Activated CD4-positive, alpha-beta T cell treated with anti-CD3 and anti-CD28 coated beads, Interleukin-10, Interleukin-2, amounts not matched to agents 100 ng/mL and 50 ng/mL, durations not matched to agents 16 hours and 8 hours (primary cell): ENCODE measurements at regions not wholly inside any gene's neighbourhood (a gene's known extent, or its start where the extent isn't known, plus 50 kb on each side); places are given as distances from the start of the nearest gene placed in this dataset.

ENCODE experiments used
- DNase-seq: peaks from one replicate; pipeline ENCODE4 v3.0.0-alpha.2; 2020

- DNase-seq: no peak
Measured at GRCh38 chr12:65602253-65602609, 222.1 kb upstream of the HMGA2 start.

GRCh38 chr12:65602610-65603295 lies 221.5 kb upstream of the HMGA2 start:
- DNase-seq: peak; percentile 65

- DNase-seq: peak; percentile 24
Measured at GRCh38 chr12:65603438-65604351, 220.6 kb upstream of the HMGA2 start.

GRCh38 chr12:65605019-65605418 lies 219.3 kb upstream of the HMGA2 start:
- peak; percentile 18 for DNase-seq

- no peak for DNase-seq
Measured at GRCh38 chr12:65606008-65606766, 218.1 kb upstream of the HMGA2 start.

- DNase-seq: no peak
Measured at GRCh38 chr12:65607401-65607841, 216.9 kb upstream of the HMGA2 start.

GRCh38 chr12:65608319-65608916 lies 215.9 kb upstream of the HMGA2 start:
- no peak for DNase-seq

- no peak for DNase-seq
Measured at GRCh38 chr12:65609359-65609771, 214.9 kb upstream of the HMGA2 start.

GRCh38 chr12:65611396-65611795 lies 212.9 kb upstream of the HMGA2 start:
- no peak for DNase-seq

GRCh38 chr12:65612440-65612839 lies 211.8 kb upstream of the HMGA2 start:
- DNase-seq: no peak

GRCh38 chr12:65613692-65614091 lies 210.6 kb upstream of the HMGA2 start:
- DNase-seq: no peak

- DNase-seq: no peak
Measured at GRCh38 chr12:65614259-65614889, 209.9 kb upstream of the HMGA2 start.

- no peak for DNase-seq
Measured at GRCh38 chr12:65615118-65615517, 209.2 kb upstream of the HMGA2 start.

GRCh38 chr12:65616022-65616421 lies 208.3 kb upstream of the HMGA2 start:
- no peak for DNase-seq

- no peak for DNase-seq
Measured at GRCh38 chr12:65618588-65618987, 205.7 kb upstream of the HMGA2 start.

- DNase-seq: peak; percentile 8
Measured at GRCh38 chr12:65619018-65619417, 205.3 kb upstream of the HMGA2 start.

- no peak for DNase-seq
Measured at GRCh38 chr12:65620046-65620445, 204.2 kb upstream of the HMGA2 start.

GRCh38 chr12:65622056-65622455 lies 202.2 kb upstream of the HMGA2 start:
- DNase-seq: no peak

- DNase-seq: no peak
Measured at GRCh38 chr12:65623507-65623906, 200.8 kb upstream of the HMGA2 start.

- no peak for DNase-seq
Measured at GRCh38 chr12:65624554-65625086, 199.7 kb upstream of the HMGA2 start.

GRCh38 chr12:65628061-65628460 lies 196.2 kb upstream of the HMGA2 start:
- DNase-seq: no peak

GRCh38 chr12:65630555-65630954 lies 193.7 kb upstream of the HMGA2 start:
- DNase-seq: no peak
